OCI-LY1 (cell line): ENCODE measurements at regions not wholly inside any gene's neighbourhood (a gene's known extent, or its start where the extent isn't known, plus 50 kb on each side); places are given as distances from the start of the nearest gene placed in this dataset.
"Not testable (repeated sequence)": the region's sequence is repeated elsewhere in the genome, so short reads cannot be mapped to it uniquely, and the experiment has no call there.

Experiments
- H2AFZ ChIP-seq: fragments of 200-600 bp; sonication (generic), shearing (Covaris generic); 2 replicates; pipeline ENCODE4 v1.6.0; 2014; ENCODE audit warnings: antibody characterized with exemption, mild to moderate bottlenecking, low read length
- H3F3A ChIP-seq: fragments of 200-600 bp; sonication (generic), shearing (Covaris generic); 2 replicates; pipeline ENCODE4 v1.6.0; 2014; ENCODE audit warnings: mild to moderate bottlenecking, antibody characterized with exemption, low read length, moderate library complexity; ENCODE audit not compliant: insufficient read depth
- H3K27ac ChIP-seq: fragments of 200-600 bp; sonication (generic); 2 replicates; pipeline ENCODE4 v1.5.1; 2014; ENCODE audit warnings: low read length, mixed run types, mild to moderate bottlenecking, low read depth; ENCODE audit not compliant: poor library complexity, severe bottlenecking
- H3K27me3 ChIP-seq: fragments of 200-600 bp; sonication (generic); 2 replicates; pipeline ENCODE4 v1.6.0; 2014; ENCODE audit warnings: antibody characterized with exemption, mild to moderate bottlenecking, low read length, moderate library complexity; ENCODE audit not compliant: insufficient read depth
- H3K36me3 ChIP-seq: fragments of 200-600 bp; sonication (generic); 2 replicates; pipeline ENCODE4 v1.6.1; 2014; ENCODE audit warnings: mild to moderate bottlenecking, antibody characterized with exemption, low read length, moderate library complexity, mixed read lengths; ENCODE audit not compliant: insufficient read depth
- H3K4me1 ChIP-seq: fragments of 200-600 bp; sonication (generic); 2 replicates; pipeline ENCODE4 v1.5.1; 2014; ENCODE audit warnings: mild to moderate bottlenecking, low read length, moderate library complexity; ENCODE audit not compliant: insufficient read depth, severe bottlenecking
- H3K4me2 ChIP-seq: fragments of 200-600 bp; sonication (generic), shearing (Covaris generic); 2 replicates; pipeline ENCODE4 v1.6.1; 2014; ENCODE audit warnings: low read length
- H3K4me3 ChIP-seq: fragments of 200-600 bp; sonication (generic); 2 replicates; pipeline ENCODE4 v1.5.1; 2014; ENCODE audit warnings: low read length, low read depth, mild to moderate bottlenecking, mixed read lengths; ENCODE audit not compliant: poor library complexity, severe bottlenecking
- H3K79me2 ChIP-seq: fragments of 200-600 bp; shearing (Covaris generic); 2 replicates; pipeline ENCODE4 v1.6.1; 2016; ENCODE audit warnings: mixed run types, low read length, mixed read lengths; ENCODE audit not compliant: insufficient read depth
- H3K9ac ChIP-seq: fragments of 200-600 bp; sonication (generic), shearing (Covaris generic); 2 replicates; pipeline ENCODE4 v1.6.1; 2014; ENCODE audit warnings: mild to moderate bottlenecking, low read length, mixed read lengths
- H3K9me2 ChIP-seq: fragments of 200-600 bp; sonication (generic), shearing (Covaris generic); 2 replicates; pipeline ENCODE4 v1.6.1; 2014; ENCODE audit warnings: low read depth, mild to moderate bottlenecking, low read length, mixed read lengths
- H3K9me3 ChIP-seq: fragments of 200-600 bp; shearing (Covaris generic); 2 replicates; pipeline ENCODE4 v1.6.1; 2014; ENCODE audit warnings: low read length, mixed read lengths
- H4K20me1 ChIP-seq: fragments of 200-600 bp; sonication (generic), shearing (Covaris generic); 2 replicates; pipeline ENCODE4 v1.6.0; 2016; ENCODE audit warnings: mild to moderate bottlenecking, low read length; ENCODE audit not compliant: insufficient read depth
- EZH2 ChIP-seq: fragments of 200-600 bp; sonication (generic), shearing (Covaris generic); IDR thresholded peaks from 2 replicates; pipeline ENCODE4 v1.8.0; 2017; ENCODE audit warnings: borderline replicate concordance, mixed run types, mild to moderate bottlenecking, antibody characterized with exemption, low read length, moderate library complexity, mixed read lengths
- TF ChIP-seq, protein P1 (sequence below): fragments of 200-600 bp; sonication (generic), shearing (Covaris generic); IDR thresholded peaks from 2 replicates; pipeline ENCODE4 v1.5.1; 2017; ENCODE audit warnings: mild to moderate bottlenecking, antibody characterized with exemption, low read length, moderate library complexity, mixed read lengths

- H3K27ac ChIP-seq = no peak overlapping the region
- H3K9me2 ChIP-seq = no peaks in the 10 kb centered on the region
- no peaks in the 10 kb centered on the region for H3K27me3 ChIP-seq
- no peak overlapping the region for H3K9ac ChIP-seq
- H3K36me3 ChIP-seq = no peaks in the 10 kb centered on the region
- TF ChIP-seq, protein P1, sequence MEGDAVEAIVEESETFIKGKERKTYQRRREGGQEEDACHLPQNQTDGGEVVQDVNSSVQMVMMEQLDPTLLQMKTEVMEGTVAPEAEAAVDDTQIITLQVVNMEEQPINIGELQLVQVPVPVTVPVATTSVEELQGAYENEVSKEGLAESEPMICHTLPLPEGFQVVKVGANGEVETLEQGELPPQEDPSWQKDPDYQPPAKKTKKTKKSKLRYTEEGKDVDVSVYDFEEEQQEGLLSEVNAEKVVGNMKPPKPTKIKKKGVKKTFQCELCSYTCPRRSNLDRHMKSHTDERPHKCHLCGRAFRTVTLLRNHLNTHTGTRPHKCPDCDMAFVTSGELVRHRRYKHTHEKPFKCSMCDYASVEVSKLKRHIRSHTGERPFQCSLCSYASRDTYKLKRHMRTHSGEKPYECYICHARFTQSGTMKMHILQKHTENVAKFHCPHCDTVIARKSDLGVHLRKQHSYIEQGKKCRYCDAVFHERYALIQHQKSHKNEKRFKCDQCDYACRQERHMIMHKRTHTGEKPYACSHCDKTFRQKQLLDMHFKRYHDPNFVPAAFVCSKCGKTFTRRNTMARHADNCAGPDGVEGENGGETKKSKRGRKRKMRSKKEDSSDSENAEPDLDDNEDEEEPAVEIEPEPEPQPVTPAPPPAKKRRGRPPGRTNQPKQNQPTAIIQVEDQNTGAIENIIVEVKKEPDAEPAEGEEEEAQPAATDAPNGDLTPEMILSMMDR = no peak
- no peak for TF ChIP-seq EZH2
- H3K4me1 ChIP-seq = no peaks in the 10 kb centered on the region
- no peaks in the 10 kb centered on the region for H3K79me2 ChIP-seq
- H3K4me3 ChIP-seq = no peak overlapping the region
- no peak overlapping the region for H3K4me2 ChIP-seq
- H3K9me3 ChIP-seq = no peaks in the 10 kb centered on the region
- no peaks in the 10 kb centered on the region for H3F3A ChIP-seq
- H2AFZ ChIP-seq = no peak overlapping the region
- H4K20me1 ChIP-seq = no peaks in the 10 kb centered on the region
These were observed 233.4 kb downstream of the INSC start for GRCh38 chr11:15347969-15348734.

DNA sequence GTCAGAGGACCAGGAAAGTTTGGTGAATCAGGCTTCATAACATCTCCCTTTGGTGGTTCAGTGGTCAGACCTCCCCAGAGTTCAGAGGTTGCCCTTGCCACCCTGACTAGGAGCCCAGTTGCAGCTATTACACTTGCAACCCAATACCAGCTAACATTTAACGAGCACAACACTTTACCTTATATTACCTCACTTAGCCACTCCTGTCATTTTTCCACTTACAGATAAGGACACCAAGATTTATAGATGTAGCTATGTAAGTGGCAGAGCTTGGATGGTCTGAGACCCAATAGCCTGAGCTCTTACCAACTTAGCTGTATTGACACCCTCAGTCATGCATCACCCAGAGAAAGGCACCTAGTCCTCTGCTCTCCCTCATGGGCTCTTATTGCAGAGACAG lies 234.7 kb downstream of the INSC start:
- Histone ChIP-seq H3K4me2 (no peak overlapping the region), H3K9me2 (no peaks in the 10 kb centered on the region), H3K36me3 (no peaks in the 10 kb centered on the region), H3K27me3 (no peaks in the 10 kb centered on the region), H3K4me3 (no peak overlapping the region), H3F3A (no peaks in the 10 kb centered on the region), H2AFZ (no peak overlapping the region), H3K4me1 (no peaks in the 10 kb centered on the region), H3K27ac (no peak overlapping the region), H3K9ac (no peak overlapping the region), H3K9me3 (no peaks in the 10 kb centered on the region), H4K20me1 (no peaks in the 10 kb centered on the region), H3K79me2 (no peaks in the 10 kb centered on the region)
- TF ChIP-seq EZH2 = no peak
- TF ChIP-seq, protein P1 = no peak

- Histone ChIP-seq H3K9ac (no peak overlapping the region), H2AFZ (no peak overlapping the region), H3K4me1 (no peaks in the 10 kb centered on the region), H3K79me2 (no peaks in the 10 kb centered on the region), H3K4me2 (no peak overlapping the region), H3K9me3 (no peaks in the 10 kb centered on the region), H3K9me2 (no peaks in the 10 kb centered on the region), H3K4me3 (no peak overlapping the region), H3F3A (no peaks in the 10 kb centered on the region), H3K27me3 (no peaks in the 10 kb centered on the region), H4K20me1 (no peaks in the 10 kb centered on the region), H3K27ac (no peak overlapping the region), H3K36me3 (no peaks in the 10 kb centered on the region)
- no peak for TF ChIP-seq EZH2
- TF ChIP-seq, protein P1 = no peak
These were observed 246.6 kb downstream of the INSC start for GRCh38 chr11:15361316-15361715.

DNA sequence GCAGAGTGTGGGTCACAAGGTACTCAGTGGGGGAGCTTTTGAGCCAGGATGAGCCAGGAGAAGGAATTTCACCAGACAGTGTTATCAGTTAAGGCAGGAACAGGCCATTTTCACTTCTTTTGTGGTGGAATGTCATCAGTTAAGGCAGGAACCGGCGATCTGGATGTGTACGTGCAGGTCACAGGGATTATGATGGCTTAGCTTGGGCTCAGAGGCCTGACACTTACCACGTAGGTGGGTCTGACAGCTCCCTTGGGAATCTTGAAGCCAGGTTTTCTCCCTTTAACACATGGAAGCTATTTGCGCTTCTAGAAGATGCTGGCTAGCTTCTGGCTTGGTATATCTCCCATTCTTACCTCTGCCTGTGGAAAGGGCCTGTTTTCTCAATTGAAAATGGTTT lies 250.6 kb downstream of the INSC start:
- not testable (repeated sequence) for H3K4me2 ChIP-seq

More for the DNA sequence above, 250.6 kb downstream of the INSC start:
- H3K9me2 ChIP-seq, H2AFZ ChIP-seq, H3K36me3 ChIP-seq, H3K27me3 ChIP-seq, H3K4me3 ChIP-seq, H4K20me1 ChIP-seq, H3K9ac ChIP-seq, H3F3A ChIP-seq, H3K79me2 ChIP-seq, H3K9me3 ChIP-seq, H3K4me1 ChIP-seq, H3K27ac ChIP-seq: not testable (repeated sequence)
